Neural progenitor cell (in vitro differentiated cells): ENCODE measurements at regions not wholly inside any gene's neighbourhood (a gene's known extent, or its start where the extent isn't known, plus 50 kb on each side); places are given as distances from the start of the nearest gene placed in this dataset.

ENCODE experiments used
- CTCF ChIP-seq: fragments of 200-600 bp; sonication (generic); IDR thresholded peaks from 2 replicates; pipeline ENCODE4 v1.5.1; 2017; ENCODE audit warnings: antibody characterized with exemption, mild to moderate bottlenecking
- EZH2 ChIP-seq: fragments of 200-600 bp; sonication (generic); IDR thresholded peaks from 2 replicates; pipeline ENCODE4 v1.6.1; 2017; ENCODE audit warnings: antibody characterized with exemption, mild to moderate bottlenecking, moderate library complexity
- EZH2phosphoT487 ChIP-seq: fragments of 200-600 bp; sonication (generic); IDR thresholded peaks from 2 replicates; pipeline ENCODE4 v1.6.1; 2017; ENCODE audit warnings: antibody characterized with exemption

DNA sequence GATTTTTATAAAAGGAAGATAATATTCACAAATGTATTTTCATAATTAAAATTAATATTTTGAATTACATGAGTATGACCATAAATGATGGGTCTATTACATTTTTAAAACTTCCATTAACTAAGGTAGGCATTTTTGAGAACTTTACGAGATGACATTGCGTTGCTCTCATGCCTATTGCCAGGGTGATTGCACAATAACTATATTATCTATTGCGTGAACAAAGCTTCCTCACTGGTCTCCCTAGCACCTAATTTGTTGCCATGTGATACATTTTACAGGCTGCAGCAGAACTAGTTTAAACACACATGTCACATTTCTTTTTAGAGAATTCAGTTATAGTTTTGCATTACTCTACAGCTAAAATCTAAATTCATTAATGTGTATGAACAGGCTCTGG is 289.7 kb upstream of the GRID2 start:
- no peak for TF ChIP-seq CTCF
- no peak for TF ChIP-seq EZH2
- TF ChIP-seq EZH2phosphoT487 = no peak
